K562 (cell line): ENCODE measurements at regions not wholly inside any gene's neighbourhood (a gene's known extent, or its start where the extent isn't known, plus 50 kb on each side); places are given as distances from the start of the nearest gene placed in this dataset.
A peak's percentile ranks its signal among the peaks of the same experiment; 100 is the strongest.

Experiments used
- ATAC-seq: fragments of 200-7000 bp; cut with Tn5 transposase; 3 replicates; pipeline ENCODE4 v1.9.1; 2020; ENCODE audit warnings: moderate library complexity
- BruUV-seq: library from RNA; stranded (reverse); fragments of 400-500 nt; replicated peaks from 2 replicates; lab custom pipeline; 2021; lab: Mats Ljungman, UMichigan
- CTCF ChIA-PET: fragments of 300-600 bp; formaldehyde crosslinking; extraction: SDS; loops from one replicate; lab custom pipeline; 2021; ENCODE audit warnings: low intra/inter-chr PET ratio; lab: Yijun Ruan, JAX
- POLR2A ChIA-PET: fragments of 300-600, 350-650 bp; sonication (Branson Sonifier 250); formaldehyde crosslinking; extraction: SDS; loops from one replicate; lab custom pipeline; 2021; ENCODE audit warnings: antibody characterized with exemption, inconsistent platforms; lab: Yijun Ruan, JAX
- DNase-seq, 4 experiments: peaks; one replicate each; pipeline versions ENCODE4 v3.0.0 to v3.0.0-alpha.2; 2011 to 2018; ENCODE audit warnings: low spot score in 3 of 4, mixed read lengths in 3 of 4; ENCODE audit errors: extremely low read depth in 1 of 4
- FAIRE-seq: peaks from 2 replicates; lab custom pipeline; 2011; peaks lifted over from hg19 to GRCh38; lab: Jason Lieb, UNC
- H2AFZ ChIP-seq: 2 replicates; pipeline ENCODE4 v1.6.0; 2011; ENCODE audit warnings: low read depth, low read length, control low read depth, inconsistent platforms
- H3K27ac ChIP-seq: fragments of 200-600 bp; 3 replicates; pipeline ENCODE4 v1.8.0; 2011; ENCODE audit warnings: low read depth, mild to moderate bottlenecking, control low read depth, inconsistent platforms, low read length, moderate library complexity, mixed read lengths; ENCODE audit errors: extremely low read depth
- H3K27me3 ChIP-seq, 2 experiments: fragments of 300-600 bp in 1 of 2; 2 replicates in 1 of 2; 3 replicates in 1 of 2; pipeline versions ENCODE4 v1.6.0 to v1.8.0; 2011; ENCODE audit warnings: inconsistent platforms in 2 of 2, low read length in 2 of 2, mild to moderate bottlenecking in 1 of 2, mixed read lengths in 1 of 2, moderate library complexity in 1 of 2; ENCODE audit not compliant: control insufficient read depth in 2 of 2, insufficient read depth in 2 of 2
- H3K36me3 ChIP-seq: fragments of 300-600 bp; 3 replicates; pipeline ENCODE4 v1.8.0; 2011; ENCODE audit warnings: mild to moderate bottlenecking, low read length, inconsistent platforms; ENCODE audit not compliant: control insufficient read depth, insufficient read depth
- H3K4me1 ChIP-seq, 2 experiments: fragments of 200-600 bp in 1 of 2; replicated peaks in 1 of 2; 2 replicates in 1 of 2; 3 replicates in 1 of 2; pipeline versions ENCODE4 v1.5.1 to v1.8.0; 2011; ENCODE audit warnings: inconsistent platforms in 2 of 2, low read length in 2 of 2, mild to moderate bottlenecking in 1 of 2, mixed read lengths in 1 of 2, moderate library complexity in 1 of 2; ENCODE audit not compliant: control insufficient read depth in 2 of 2, insufficient read depth in 2 of 2
- H3K4me2 ChIP-seq: 2 replicates; pipeline ENCODE4 v1.6.1; 2011; ENCODE audit warnings: low read length, control low read depth, inconsistent platforms, mixed read lengths; ENCODE audit not compliant: insufficient read depth
- H3K4me3 ChIP-seq: fragments of 200-600 bp; sonication (generic), shearing (Covaris generic); 2 replicates; pipeline ENCODE4 v1.5.1; 2016; ENCODE audit warnings: control low read depth, inconsistent platforms
- H3K79me2 ChIP-seq: fragments of 200-600 bp; 3 replicates; pipeline ENCODE4 v1.8.0; 2011; ENCODE audit warnings: low read length, inconsistent platforms; ENCODE audit not compliant: control insufficient read depth, insufficient read depth
- H3K9ac ChIP-seq, 2 experiments: 2 replicates each; pipeline versions ENCODE4 v1.6.0 to v1.6.1; 2011; ENCODE audit warnings: low read depth in 2 of 2, low read length in 2 of 2, control low read depth in 1 of 2, inconsistent platforms in 1 of 2, mild to moderate bottlenecking in 1 of 2, mixed read lengths in 1 of 2; ENCODE audit not compliant: insufficient read depth in 1 of 2
- H3K9me1 ChIP-seq: one replicate; pipeline ENCODE4 v1.6.0; 2011; ENCODE audit warnings: inconsistent platforms, mild to moderate bottlenecking, low read length, moderate library complexity; ENCODE audit not compliant: control insufficient read depth, insufficient read depth
- H3K9me3 ChIP-seq: replicated peaks from 2 replicates; pipeline ENCODE4 v1.5.1; 2011; ENCODE audit warnings: low read depth, low read length, inconsistent platforms; ENCODE audit not compliant: control insufficient read depth, insufficient read depth
- H4K20me1 ChIP-seq: replicated peaks from 2 replicates; pipeline ENCODE4 v1.6.1; 2011; ENCODE audit warnings: low read length, inconsistent platforms, mixed read lengths; ENCODE audit not compliant: control insufficient read depth, insufficient read depth
- CBFB ChIP-seq: sonication (generic); formaldehyde crosslinking; IDR thresholded peaks from 2 replicates; pipeline ENCODE4 v1.4.0; 2020; ENCODE audit warnings: mild to moderate bottlenecking, missing genetic modification reagents
- ELF4 ChIP-seq: fragments of 450-650 bp; formaldehyde crosslinking; IDR thresholded peaks from 2 replicates; pipeline ENCODE4 v1.4.0; 2022; ENCODE audit warnings: missing genetic modification characterization
- GATAD2A ChIP-seq: fragments of 450-650 bp; IDR thresholded peaks from 2 replicates; pipeline ENCODE4 v1.6.1; 2017
- HDAC1 ChIP-seq, 2 experiments: fragments of 450-650 bp; IDR thresholded peaks; 2 replicates each; pipeline ENCODE4 v1.6.1; 2016 to 2017; ENCODE audit warnings: inconsistent platforms in 1 of 2, mild to moderate bottlenecking in 1 of 2, moderate library complexity in 1 of 2
- HINFP ChIP-seq: fragments of 450-650 bp; conservative IDR thresholded peaks from 2 replicates; pipeline ENCODE4 v1.6.1; 2016; ENCODE audit warnings: missing genetic modification characterization, low read depth, mild to moderate bottlenecking, control low read depth, missing compliant biosample characterization
- HLTF ChIP-seq: fragments of 450-650 bp; IDR thresholded peaks from 2 replicates; pipeline ENCODE4 v1.6.1; 2016
- MCM3 ChIP-seq: fragments of 450-650 bp; IDR thresholded peaks from 2 replicates; pipeline ENCODE4 v1.6.1; 2016
- MCM7 ChIP-seq, 2 experiments: fragments of 450-650 bp; IDR thresholded peaks; 2 replicates each; pipeline ENCODE4 v1.6.1; 2016 to 2018
- MTA1 ChIP-seq: fragments of 450-650 bp; IDR thresholded peaks from 2 replicates; pipeline ENCODE4 v1.6.1; 2017; ENCODE audit warnings: borderline replicate concordance
- OTX1 ChIP-seq: fragments of 450-650 bp; formaldehyde crosslinking; IDR thresholded peaks from 2 replicates; pipeline ENCODE4 v1.4.0; 2022; ENCODE audit warnings: mild to moderate bottlenecking
- RBM17 ChIP-seq: fragments of 200-400 bp; formaldehyde crosslinking; IDR thresholded peaks from 2 replicates; pipeline ENCODE4 v1.6.1; 2017; ENCODE audit warnings: low read depth, mild to moderate bottlenecking, low read length, borderline replicate concordance
- TEAD2 ChIP-seq: fragments of 450-650 bp; IDR thresholded peaks from 2 replicates; pipeline ENCODE4 v1.6.1; 2016; ENCODE audit warnings: missing genetic modification characterization, control low read depth, missing compliant biosample characterization
- ZBTB26 ChIP-seq: fragments of 450-650 bp; formaldehyde crosslinking; IDR thresholded peaks from 2 replicates; pipeline ENCODE4 v1.4.0; 2022; ENCODE audit warnings: missing genetic modification characterization
- ZEB2 ChIP-seq: fragments of 450-650 bp; IDR thresholded peaks from 2 replicates; pipeline ENCODE4 v1.6.1; 2016
- WGBS: fragments of 100-300 bp; shearing (Covaris generic); methylation state at CpG from one replicate; pipeline ENCODE4 v1.1.6; 2016; ENCODE audit warnings: low coverage, mixed read lengths; ENCODE audit not compliant: insufficient coverage; ENCODE audit errors: missing lambda C conversion rate; 5-methylcytosine and 5-hydroxymethylcytosine counted together
- in situ Hi-C: fragments of 300-500 bp; cut with MboI; formaldehyde crosslinking; loops from 4 replicates; pipeline ENCODE4 v1.15.0; 2018; ENCODE audit warnings: inconsistent platforms, mixed read lengths
- intact Hi-C: fragments of 100-400 bp; cut with micrococcal nuclease; formaldehyde crosslinking; loops from 2 replicates; pipeline ENCODE4 v1.14.2; 2022
- TF ChIP-seq, protein P1 (sequence below), 2 experiments: fragments of 450-650 bp; IDR thresholded peaks; 2 replicates each; pipeline ENCODE4 v1.6.1; 2016
- TF ChIP-seq, protein P2 (sequence below): fragments of 450-650 bp; IDR thresholded peaks from 2 replicates; pipeline ENCODE4 v1.6.1; 2016; ENCODE audit warnings: borderline replicate concordance

GRCh38 chr16:8187782-8188372 lies 402.4 kb downstream of the TMEM114 start:
- Histone ChIP-seq H3K27ac (no peak overlapping the region), H3K36me3 (no peaks in the 10 kb centered on the region), H3K4me2 (no peak overlapping the region; the same call in 1 of the 2 replicates), H3K9ac (no peak overlapping the region), H3K9me3 (peaks cover 2% of the 10 kb centered on the region), H3K27me3 (peaks cover 4 to 26% of the 10 kb centered on the region in 2 experiments), H3K79me2 (no peaks in the 10 kb centered on the region), H3K4me1 (peaks cover 0 to 9% of the 10 kb centered on the region in 2 experiments; a peak in 3 of 5 replicates), H2AFZ (no peak overlapping the region), H4K20me1 (0 out of 2 replicates have a peak, but pooled peaks cover 3% of the 10 kb centered on the region), H3K4me3 (no peak overlapping the region), H3K9me1 (no peaks in the 10 kb centered on the region)
- 2% methylated on average over 4 of the region's 5 CpGs for WGBS
- BruUV-seq, result no TSS peak
- intact Hi-C loops (no loop called here), in situ Hi-C loops (loop anchor here (25.0 kb wide), 1 partner anchor 1501 kb away; no protein-coding TSS in a partner anchor)
- ChIA-PET POLR2A (no interaction called here), CTCF (no interaction called here)
- ATAC-seq (no peak), FAIRE-seq (no peak), DNase-seq (no peak)
- TF ChIP-seq MTA1, result 0 out of 2 replicates have a peak, but pooled peaks have one; percentile 28
- 0 out of 2 replicates have a peak, but pooled peaks have one; percentile 9 for TF ChIP-seq ZBTB26
- TF ChIP-seq RBM17, result no peak
- TF ChIP-seq HDAC1 (IDR thresholded peaks at IDR 0.05), result peak in 1 of 2 experiments; percentile 36; a peak in 1 of 4 replicates
- 0 out of 2 replicates have a peak, but pooled peaks have one; percentile 6 for TF ChIP-seq HINFP (tag)
- 0 out of 2 replicates have a peak, but pooled peaks have one; percentile 15 for TF ChIP-seq OTX1 (CRISPR knock-in tag)
- TF ChIP-seq, protein P1, sequence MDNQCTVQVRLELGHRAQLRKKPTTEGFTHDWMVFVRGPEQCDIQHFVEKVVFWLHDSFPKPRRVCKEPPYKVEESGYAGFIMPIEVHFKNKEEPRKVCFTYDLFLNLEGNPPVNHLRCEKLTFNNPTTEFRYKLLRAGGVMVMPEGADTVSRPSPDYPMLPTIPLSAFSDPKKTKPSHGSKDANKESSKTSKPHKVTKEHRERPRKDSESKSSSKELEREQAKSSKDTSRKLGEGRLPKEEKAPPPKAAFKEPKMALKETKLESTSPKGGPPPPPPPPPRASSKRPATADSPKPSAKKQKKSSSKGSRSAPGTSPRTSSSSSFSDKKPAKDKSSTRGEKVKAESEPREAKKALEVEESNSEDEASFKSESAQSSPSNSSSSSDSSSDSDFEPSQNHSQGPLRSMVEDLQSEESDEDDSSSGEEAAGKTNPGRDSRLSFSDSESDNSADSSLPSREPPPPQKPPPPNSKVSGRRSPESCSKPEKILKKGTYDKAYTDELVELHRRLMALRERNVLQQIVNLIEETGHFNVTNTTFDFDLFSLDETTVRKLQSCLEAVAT (IDR thresholded peaks at IDR 0.05), result peak in 1 of 2 experiments; percentile 75; a peak in 1 of 4 replicates
- TF ChIP-seq MCM3, result peak; percentile 69; the same call in 1 of the 2 replicates
- TF ChIP-seq, protein P2, sequence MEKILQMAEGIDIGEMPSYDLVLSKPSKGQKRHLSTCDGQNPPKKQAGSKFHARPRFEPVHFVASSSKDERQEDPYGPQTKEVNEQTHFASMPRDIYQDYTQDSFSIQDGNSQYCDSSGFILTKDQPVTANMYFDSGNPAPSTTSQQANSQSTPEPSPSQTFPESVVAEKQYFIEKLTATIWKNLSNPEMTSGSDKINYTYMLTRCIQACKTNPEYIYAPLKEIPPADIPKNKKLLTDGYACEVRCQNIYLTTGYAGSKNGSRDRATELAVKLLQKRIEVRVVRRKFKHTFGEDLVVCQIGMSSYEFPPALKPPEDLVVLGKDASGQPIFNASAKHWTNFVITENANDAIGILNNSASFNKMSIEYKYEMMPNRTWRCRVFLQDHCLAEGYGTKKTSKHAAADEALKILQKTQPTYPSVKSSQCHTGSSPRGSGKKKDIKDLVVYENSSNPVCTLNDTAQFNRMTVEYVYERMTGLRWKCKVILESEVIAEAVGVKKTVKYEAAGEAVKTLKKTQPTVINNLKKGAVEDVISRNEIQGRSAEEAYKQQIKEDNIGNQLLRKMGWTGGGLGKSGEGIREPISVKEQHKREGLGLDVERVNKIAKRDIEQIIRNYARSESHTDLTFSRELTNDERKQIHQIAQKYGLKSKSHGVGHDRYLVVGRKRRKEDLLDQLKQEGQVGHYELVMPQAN, result 0 out of 2 replicates have a peak, but pooled peaks have one; percentile 43
- no peak for TF ChIP-seq TEAD2 (tag)
- TF ChIP-seq HLTF, result peak; percentile 52; the same call in 1 of the 2 replicates
- no peak for TF ChIP-seq CBFB (CRISPR knock-in tag)
- peak in 1 of 2 experiments; percentile 80; a peak in 1 of 4 replicates for TF ChIP-seq MCM7 (IDR thresholded peaks at IDR 0.05)
- TF ChIP-seq ZEB2, result no peak
- 0 out of 2 replicates have a peak, but pooled peaks have one; percentile 32 for TF ChIP-seq GATAD2A
- 0 out of 2 replicates have a peak, but pooled peaks have one; percentile 15 for TF ChIP-seq ELF4 (CRISPR knock-in tag)
